ENCODE measurements at regions not wholly inside any gene's neighbourhood (a gene's known extent, or its start where the extent isn't known, plus 50 kb on each side); places are given as distances from the start of the nearest gene placed in this dataset.

- WGBS: 91% methylated on average over 2 of the region's 2 CpGs
- Histone ChIP-seq H3K4me3 (ENCODE audit: low read length) (no peak overlapping the region), H3K4me1 (ENCODE audit: insufficient read depth, low read length) (peaks cover 22% of the 10 kb centered on the region), H3K27ac (ENCODE audit: low read depth, low read length) (no peak overlapping the region), H3K27me3 (ENCODE audit: insufficient read depth, low read length) (no peaks in the 10 kb centered on the region), H3K36me3 (ENCODE audit: insufficient read depth, low read length) (no peaks in the 10 kb centered on the region), H3K9ac (ENCODE audit: low read depth, low read length) (no peak overlapping the region), H3K9me3 (ENCODE audit: insufficient read depth, low read depth, low read length) (peaks cover 11% of the 10 kb centered on the region; the same call in 1 of the 2 replicates)
These were observed 411.7 kb upstream of the SLC24A2 start for GRCh38 chr9:20200581-20200980.

DNA sequence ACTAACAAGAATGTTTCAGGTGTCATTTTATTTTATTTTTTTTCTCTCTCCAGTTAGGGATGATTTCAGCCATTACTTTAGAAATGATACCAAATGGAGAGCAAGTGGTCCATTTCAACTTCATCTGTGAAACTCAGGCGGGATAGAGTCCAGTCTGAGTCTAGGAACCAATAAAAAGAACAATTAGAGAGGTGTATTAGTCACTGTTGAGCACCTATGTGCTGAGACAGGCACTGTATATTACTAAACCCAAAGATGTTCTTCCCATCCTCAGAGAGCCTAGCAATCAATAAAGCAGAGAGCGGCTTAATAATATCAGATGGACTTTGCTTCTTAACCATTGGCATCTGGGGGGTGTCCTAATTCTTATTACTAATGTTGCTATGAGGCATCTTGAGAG lies 410.3 kb upstream of the SLC24A2 start:
- WGBS: 70% methylated on average over 2 of the region's 2 CpGs
- Histone ChIP-seq H3K9me3 (ENCODE audit: insufficient read depth, low read depth, low read length) (peaks cover 16% of the 10 kb centered on the region; the same call in 1 of the 2 replicates), H3K27me3 (ENCODE audit: insufficient read depth, low read length) (no peaks in the 10 kb centered on the region), H3K9ac (ENCODE audit: low read depth, low read length) (no peak overlapping the region), H3K4me1 (ENCODE audit: insufficient read depth, low read length) (peaks cover 22% of the 10 kb centered on the region), H3K27ac (ENCODE audit: low read depth, low read length) (no peak overlapping the region), H3K4me3 (ENCODE audit: low read length) (no peak overlapping the region), H3K36me3 (ENCODE audit: insufficient read depth, low read length) (no peaks in the 10 kb centered on the region)

DNA sequence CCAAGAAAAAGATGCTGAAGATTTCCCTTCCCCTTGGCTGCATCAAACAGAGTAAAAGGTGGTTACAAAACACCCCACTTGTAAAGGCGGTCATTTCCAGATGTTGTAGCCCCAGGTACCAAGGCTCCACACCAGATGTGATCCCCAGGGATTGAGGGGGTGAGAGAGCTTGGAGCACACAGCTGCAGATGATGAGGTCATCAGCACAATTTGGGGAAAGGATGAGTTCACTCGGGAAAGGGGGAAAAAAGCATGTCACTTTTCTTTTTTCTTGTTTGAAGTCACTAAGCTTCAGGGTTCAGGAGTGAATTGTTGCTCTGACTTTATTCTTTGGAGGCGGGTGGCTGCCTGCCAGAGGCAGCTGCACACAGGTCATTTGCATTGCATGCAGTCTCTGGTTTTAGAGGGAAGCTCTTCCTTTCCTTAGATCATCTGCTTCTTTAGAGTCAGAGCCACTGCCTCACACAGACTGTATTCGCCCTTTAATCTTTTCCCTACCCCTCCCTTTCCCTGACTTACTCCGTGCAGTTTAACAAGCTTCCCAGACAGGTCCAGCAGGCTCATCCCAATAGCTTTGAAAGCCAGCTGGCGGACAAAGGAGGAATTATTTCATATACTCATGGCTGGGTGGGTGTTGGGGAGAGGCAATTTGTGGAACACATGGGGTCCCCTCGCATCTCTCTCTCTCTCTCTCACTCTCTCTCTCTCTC lies 409.3 kb upstream of the SLC24A2 start:
- WGBS: 50% methylated on average over 7 of the region's 7 CpGs
- H3K27ac ChIP-seq (ENCODE audit: low read depth, low read length): no peak overlapping the region
- H3K27me3 ChIP-seq (ENCODE audit: insufficient read depth, low read length): no peaks in the 10 kb centered on the region
- H3K36me3 ChIP-seq (ENCODE audit: insufficient read depth, low read length): no peaks in the 10 kb centered on the region
- H3K9ac ChIP-seq (ENCODE audit: low read depth, low read length): no peak overlapping the region
- H3K9me3 ChIP-seq (ENCODE audit: insufficient read depth, low read depth, low read length): peaks cover 16% of the 10 kb centered on the region; the same call in 1 of the 2 replicates
- no peak overlapping the region for H3K4me3 ChIP-seq (ENCODE audit: low read length)
- H3K4me1 ChIP-seq (ENCODE audit: insufficient read depth, low read length): peaks cover 22% of the 10 kb centered on the region

- Histone ChIP-seq H3K4me1 (ENCODE audit: insufficient read depth, low read length) (peaks cover 11% of the 10 kb centered on the region; the same call in 1 of the 2 replicates), H3K27me3 (ENCODE audit: insufficient read depth, low read length) (no peaks in the 10 kb centered on the region), H3K36me3 (ENCODE audit: insufficient read depth, low read length) (no peaks in the 10 kb centered on the region), H3K4me3 (ENCODE audit: low read length) (no peak overlapping the region), H3K27ac (ENCODE audit: low read depth, low read length) (no peak overlapping the region), H3K9ac (ENCODE audit: low read depth, low read length) (no peak overlapping the region), H3K9me3 (ENCODE audit: insufficient read depth, low read depth, low read length) (peaks cover 12% of the 10 kb centered on the region; the same call in 1 of the 2 replicates)
- 90% methylated on average over 3 of the region's 4 CpGs for WGBS
These were observed 402.5 kb upstream of the SLC24A2 start for GRCh38 chr9:20191228-20191840.

- H3K4me3 ChIP-seq (ENCODE audit: low read length): no peak overlapping the region
- H3K4me1 ChIP-seq (ENCODE audit: insufficient read depth, low read length): peaks cover 11% of the 10 kb centered on the region; the same call in 1 of the 2 replicates
- peak overlapping the region; percentile 9; the same call in 1 of the 2 replicates for H3K27ac ChIP-seq (ENCODE audit: low read depth, low read length)
- no peaks in the 10 kb centered on the region for H3K9me3 ChIP-seq (ENCODE audit: insufficient read depth, low read depth, low read length)
- no peaks in the 10 kb centered on the region for H3K27me3 ChIP-seq (ENCODE audit: insufficient read depth, low read length)
- no peaks in the 10 kb centered on the region for H3K36me3 ChIP-seq (ENCODE audit: insufficient read depth, low read length)
- H3K9ac ChIP-seq (ENCODE audit: low read depth, low read length): no peak overlapping the region
- WGBS: 57% methylated on average over 4 of the region's 4 CpGs
These were observed 401.0 kb upstream of the SLC24A2 start for GRCh38 chr9:20189871-20190270.

DNA sequence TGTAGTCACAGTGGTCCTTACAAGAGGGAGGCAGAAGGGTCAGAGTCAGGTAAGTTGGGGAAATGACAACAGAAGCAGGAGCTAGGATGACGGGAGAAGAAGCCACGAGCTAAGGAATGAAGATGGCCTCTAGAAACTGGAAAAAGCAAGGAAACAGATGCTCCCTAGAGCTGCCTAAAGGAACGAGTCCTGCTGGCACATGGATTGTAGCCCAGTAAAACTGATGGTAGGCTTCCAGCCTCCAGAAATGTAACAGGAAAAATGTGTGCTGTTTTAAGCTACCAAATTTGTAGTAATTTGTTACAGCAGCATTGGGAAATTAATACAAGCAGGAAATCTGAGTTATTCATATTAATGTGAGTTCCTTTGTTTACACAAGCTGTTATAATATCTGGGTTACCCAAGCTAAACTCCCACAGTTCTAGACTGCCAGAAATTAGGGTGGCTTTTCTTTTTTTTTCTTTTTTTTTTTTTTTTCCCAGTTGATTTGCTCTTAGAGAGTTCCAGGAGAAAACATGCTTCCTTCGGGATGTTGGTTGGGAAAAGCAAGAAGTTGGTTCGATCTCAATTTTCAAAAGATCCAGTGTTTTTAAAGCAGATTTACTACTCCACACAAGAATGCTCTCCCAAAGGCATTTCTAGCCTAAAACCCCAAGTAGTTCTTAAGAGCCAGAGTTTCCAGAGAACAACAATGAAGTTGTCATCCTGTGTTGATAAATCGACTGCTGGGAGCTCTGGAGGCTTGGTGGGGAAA lies 400.0 kb upstream of the SLC24A2 start:
- Histone ChIP-seq H3K9me3 (ENCODE audit: insufficient read depth, low read depth, low read length) (no peaks in the 10 kb centered on the region), H3K4me1 (ENCODE audit: insufficient read depth, low read length) (peaks cover 11% of the 10 kb centered on the region; the same call in 1 of the 2 replicates), H3K4me3 (ENCODE audit: low read length) (no peak overlapping the region), H3K9ac (ENCODE audit: low read depth, low read length) (no peak overlapping the region), H3K36me3 (ENCODE audit: insufficient read depth, low read length) (no peaks in the 10 kb centered on the region), H3K27ac (ENCODE audit: low read depth, low read length) (no peak overlapping the region), H3K27me3 (ENCODE audit: insufficient read depth, low read length) (no peaks in the 10 kb centered on the region)
- 74% methylated on average over 6 of the region's 6 CpGs for WGBS

- Histone ChIP-seq H3K4me3 (ENCODE audit: low read length) (no peak overlapping the region), H3K4me1 (ENCODE audit: insufficient read depth, low read length) (peaks cover 11% of the 10 kb centered on the region; the same call in 1 of the 2 replicates), H3K27me3 (ENCODE audit: insufficient read depth, low read length) (no peaks in the 10 kb centered on the region), H3K27ac (ENCODE audit: low read depth, low read length) (no peak overlapping the region), H3K9ac (ENCODE audit: low read depth, low read length) (no peak overlapping the region), H3K9me3 (ENCODE audit: insufficient read depth, low read depth, low read length) (no peaks in the 10 kb centered on the region), H3K36me3 (ENCODE audit: insufficient read depth, low read length) (no peaks in the 10 kb centered on the region)
- 45% methylated on average over 2 of the region's 2 CpGs for WGBS
These were observed 398.5 kb upstream of the SLC24A2 start for GRCh38 chr9:20187318-20187717.

DNA sequence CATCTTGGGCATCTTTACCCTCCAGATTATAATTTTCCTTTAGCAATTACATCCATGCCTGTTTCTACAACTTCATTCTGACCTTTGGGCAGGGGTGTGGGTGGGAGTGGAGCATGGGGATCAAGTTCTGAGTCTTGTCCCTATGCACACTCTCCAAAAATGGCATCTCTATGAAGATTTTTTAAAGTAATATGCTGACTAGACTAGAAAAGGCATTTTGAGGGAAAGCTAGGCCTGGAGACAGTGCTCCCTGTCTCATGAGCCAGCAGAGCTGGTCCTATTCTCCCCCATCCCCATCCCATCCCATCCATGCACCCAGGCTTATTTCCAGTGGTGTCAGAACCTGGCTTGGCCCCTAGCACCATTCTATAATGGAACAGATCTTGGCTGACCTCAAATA lies 398.0 kb upstream of the SLC24A2 start:
- no peak overlapping the region for H3K9ac ChIP-seq (ENCODE audit: low read depth, low read length)
- H3K4me3 ChIP-seq (ENCODE audit: low read length): no peak overlapping the region
- H3K4me1 ChIP-seq (ENCODE audit: insufficient read depth, low read length): peaks cover 11% of the 10 kb centered on the region; the same call in 1 of the 2 replicates
- H3K27me3 ChIP-seq (ENCODE audit: insufficient read depth, low read length): no peaks in the 10 kb centered on the region
- no peaks in the 10 kb centered on the region for H3K36me3 ChIP-seq (ENCODE audit: insufficient read depth, low read length)
- no peaks in the 10 kb centered on the region for H3K9me3 ChIP-seq (ENCODE audit: insufficient read depth, low read depth, low read length)
- no peak overlapping the region for H3K27ac ChIP-seq (ENCODE audit: low read depth, low read length)

DNA sequence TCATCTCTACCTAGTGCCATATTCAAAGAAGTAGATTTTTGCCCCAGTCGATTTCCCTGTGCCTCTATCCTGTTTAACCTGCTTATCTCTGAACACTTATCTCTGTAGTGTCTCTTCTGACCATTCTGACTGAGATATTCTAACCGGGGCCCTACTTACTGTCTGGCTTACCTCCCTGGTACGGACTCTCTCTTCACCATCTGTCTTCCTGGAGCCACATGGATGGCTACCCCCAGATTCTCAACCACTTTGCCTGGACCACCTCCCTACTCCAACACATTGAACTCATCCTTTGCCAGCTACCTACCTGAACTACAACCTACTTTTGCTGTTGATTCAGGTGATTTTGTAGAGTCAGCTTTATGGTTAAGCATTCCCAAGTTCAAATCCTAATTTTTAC lies 397.4 kb upstream of the SLC24A2 start:
- 88% methylated on average over 3 of the region's 3 CpGs for WGBS
- Histone ChIP-seq H3K9ac (ENCODE audit: low read depth, low read length) (no peak overlapping the region), H3K36me3 (ENCODE audit: insufficient read depth, low read length) (no peaks in the 10 kb centered on the region), H3K4me3 (ENCODE audit: low read length) (no peak overlapping the region), H3K27ac (ENCODE audit: low read depth, low read length) (no peak overlapping the region), H3K9me3 (ENCODE audit: insufficient read depth, low read depth, low read length) (no peaks in the 10 kb centered on the region), H3K27me3 (ENCODE audit: insufficient read depth, low read length) (no peaks in the 10 kb centered on the region), H3K4me1 (ENCODE audit: insufficient read depth, low read length) (peaks cover 11% of the 10 kb centered on the region; the same call in 1 of the 2 replicates)

GRCh38 chr9:20184541-20184940 lies 395.7 kb upstream of the SLC24A2 start:
- Histone ChIP-seq H3K4me1 (ENCODE audit: insufficient read depth, low read length) (peaks cover 4% of the 10 kb centered on the region; the same call in 1 of the 2 replicates), H3K9me3 (ENCODE audit: insufficient read depth, low read depth, low read length) (no peaks in the 10 kb centered on the region), H3K27me3 (ENCODE audit: insufficient read depth, low read length) (no peaks in the 10 kb centered on the region)

GRCh38 chr9:20178679-20179078 lies 389.8 kb upstream of the SLC24A2 start:
- H3K27me3 ChIP-seq (ENCODE audit: insufficient read depth, low read length): no peaks in the 10 kb centered on the region
- no peaks in the 10 kb centered on the region for H3K9me3 ChIP-seq (ENCODE audit: insufficient read depth, low read depth, low read length)
- H3K4me1 ChIP-seq (ENCODE audit: insufficient read depth, low read length): no peaks in the 10 kb centered on the region
- no peak overlapping the region for H3K4me3 ChIP-seq (ENCODE audit: low read length)
- H3K36me3 ChIP-seq (ENCODE audit: insufficient read depth, low read length): no peaks in the 10 kb centered on the region
- H3K9ac ChIP-seq (ENCODE audit: low read depth, low read length): no peak overlapping the region
- no peak overlapping the region for H3K27ac ChIP-seq (ENCODE audit: low read depth, low read length)

More at GRCh38 chr9:20184541-20184940, 395.7 kb upstream of the SLC24A2 start:
- H3K9ac ChIP-seq (ENCODE audit: low read depth, low read length): no peak overlapping the region
- no peak overlapping the region for H3K4me3 ChIP-seq (ENCODE audit: low read length)
- H3K36me3 ChIP-seq (ENCODE audit: insufficient read depth, low read length): no peaks in the 10 kb centered on the region
- H3K27ac ChIP-seq (ENCODE audit: low read depth, low read length): no peak overlapping the region
